Common myeloid progenitor, CD34-positive (primary cell): ENCODE measurements at regions not wholly inside any gene's neighbourhood (a gene's known extent, or its start where the extent isn't known, plus 50 kb on each side); places are given as distances from the start of the nearest gene placed in this dataset.

ENCODE experiments used
- CTCF ChIA-PET: fragments of 350-600 bp; sonication (Branson Sonifier 250); formaldehyde crosslinking; loops from one replicate; lab custom pipeline; 2021; ENCODE audit warnings: antibody characterized with exemption; lab: Charles Lee
- POLR2A ChIA-PET: fragments of 350-600 bp; sonication (Branson Sonifier 250); formaldehyde crosslinking; loops from one replicate; lab custom pipeline; 2021; ENCODE audit warnings: antibody characterized with exemption; lab: Charles Lee
- DNase-seq, 3 donors: peaks; one replicate each; pipeline versions ENCODE4 v3.0.0 to v3.0.0-alpha.2; 2013
- H3K27ac ChIP-seq, 2 experiments: 1 replicate in 1 of 2; 2 replicates in 1 of 2; pipeline ENCODE4 v1.7.0; 2013; ENCODE audit warnings: inconsistent platforms in 2 of 2, low read length in 2 of 2, mild to moderate bottlenecking in 2 of 2, low read depth in 1 of 2, moderate library complexity in 1 of 2; ENCODE audit not compliant: severe bottlenecking in 2 of 2, insufficient read depth in 1 of 2, poor library complexity in 1 of 2
- H3K27me3 ChIP-seq, 5 experiments: replicated peaks in 2 of 5; 1 replicate in 3 of 5; 2 replicates in 2 of 5; pipeline versions ENCODE4 v1.6.1 to v1.7.0; 2013; ENCODE audit warnings: low read length in 4 of 5, mild to moderate bottlenecking in 2 of 5, moderate library complexity in 2 of 5, inconsistent platforms in 1 of 5; ENCODE audit not compliant: insufficient read depth in 5 of 5, control insufficient read depth in 4 of 5
- H3K36me3 ChIP-seq, 4 experiments: 1 replicate in 2 of 4; 2 replicates in 2 of 4; pipeline versions ENCODE4 v1.6.1 to v1.7.0; 2013; ENCODE audit warnings: low read length in 3 of 4, control low read depth in 1 of 4, mild to moderate bottlenecking in 1 of 4; ENCODE audit not compliant: control insufficient read depth in 4 of 4, insufficient read depth in 4 of 4
- H3K4me1 ChIP-seq, 4 experiments: 1 replicate in 3 of 4; 2 replicates in 1 of 4; pipeline versions ENCODE4 v1.6.1 to v1.7.1; 2013; ENCODE audit warnings: low read length in 3 of 4, mild to moderate bottlenecking in 3 of 4, control low read depth in 1 of 4, inconsistent platforms in 1 of 4, moderate library complexity in 1 of 4; ENCODE audit not compliant: control insufficient read depth in 4 of 4, insufficient read depth in 4 of 4; ENCODE audit errors: control extremely low read depth in 1 of 4
- H3K4me3 ChIP-seq, 7 experiments: 1 replicate in 4 of 7; 2 replicates in 3 of 7; pipeline versions ENCODE4 v1.5.1 to v1.7.0; 2013; ENCODE audit warnings: mild to moderate bottlenecking in 7 of 7, low read length in 6 of 7, moderate library complexity in 6 of 7, inconsistent platforms in 2 of 7, low read depth in 2 of 7, control low read depth in 1 of 7; ENCODE audit not compliant: insufficient read depth in 4 of 7, control insufficient read depth in 1 of 7; ENCODE audit errors: extremely low read depth in 1 of 7
- H3K9me3 ChIP-seq, 5 experiments: 1 replicate in 4 of 5; 2 replicates in 1 of 5; pipeline versions ENCODE4 v1.6.1 to v1.7.1; 2013; ENCODE audit warnings: low read length in 4 of 5, mild to moderate bottlenecking in 2 of 5, inconsistent platforms in 1 of 5, low read depth in 1 of 5, moderate library complexity in 1 of 5; ENCODE audit not compliant: control insufficient read depth in 4 of 5, insufficient read depth in 2 of 5; ENCODE audit errors: control extremely low read depth in 1 of 5
- WGBS: methylation state at CpG from one replicate; pipeline ENCODE4 v1.1.5; 2013; ENCODE audit not compliant: insufficient coverage; 5-methylcytosine and 5-hydroxymethylcytosine counted together

GRCh38 chr3:26964313-26964712 is 341.7 kb downstream of the LRRC3B start:
- Histone ChIP-seq H3K4me3 (no peak overlapping the region), H3K9me3 (peaks cover 0 to 4% (median 0%) of the 10 kb centered on the region in 5 experiments), H3K36me3 (no peaks in the 10 kb centered on the region), H3K27ac (no peak overlapping the region), H3K27me3 (peaks cover 0 to 1% (median 0%) of the 10 kb centered on the region in 5 experiments), H3K4me1 (no peaks in the 10 kb centered on the region)
- ChIA-PET POLR2A (no interaction called here), CTCF (no interaction called here)
- no peak for DNase-seq

DNA sequence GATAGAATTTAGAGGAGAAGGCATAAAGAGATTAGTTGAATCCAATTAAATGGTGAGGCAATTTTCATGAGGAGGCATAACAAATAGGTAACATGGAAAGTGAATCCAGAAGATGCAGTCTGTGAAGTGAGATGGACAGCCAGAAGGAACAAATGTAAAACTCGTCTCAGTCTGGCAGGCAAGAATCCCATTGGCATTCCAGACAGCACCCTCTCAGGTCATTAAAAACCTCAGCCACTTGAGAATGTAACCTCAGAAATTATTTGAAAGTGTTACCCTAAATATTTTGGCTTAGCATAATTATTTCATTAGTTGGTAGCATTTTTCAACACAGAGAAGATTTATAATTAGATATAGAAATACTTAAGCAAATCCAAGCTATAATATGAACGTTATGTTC is 342.3 kb downstream of the LRRC3B start:
- ChIA-PET POLR2A (no interaction called here), CTCF (no interaction called here)
- no peak overlapping the region for H3K27ac ChIP-seq
- H3K4me3 ChIP-seq = no peak overlapping the region
- H3K27me3 ChIP-seq = peaks cover 0 to 1% (median 0%) of the 10 kb centered on the region in 5 experiments
- H3K36me3 ChIP-seq = no peaks in the 10 kb centered on the region
- WGBS = no CpG with 5 or more reads among the region's 2 CpGs
- DNase-seq = no peak
- no peaks in the 10 kb centered on the region for H3K4me1 ChIP-seq
- H3K9me3 ChIP-seq = peaks cover 0 to 4% (median 0%) of the 10 kb centered on the region in 5 experiments

- H3K9me3 ChIP-seq = peaks cover 0 to 4% (median 0%) of the 10 kb centered on the region in 5 experiments
- H3K36me3 ChIP-seq = no peaks in the 10 kb centered on the region
- ChIA-PET POLR2A (no interaction called here), CTCF (no interaction called here)
- no CpG with 5 or more reads among the region's 1 CpG for WGBS
- H3K27ac ChIP-seq = no peak overlapping the region
- no peak overlapping the region for H3K4me3 ChIP-seq
- H3K4me1 ChIP-seq = no peaks in the 10 kb centered on the region
- no peak for DNase-seq
- peaks cover 0 to 1% (median 0%) of the 10 kb centered on the region in 5 experiments for H3K27me3 ChIP-seq
Observed at GRCh38 chr3:26967501-26967900, 344.9 kb downstream of the LRRC3B start.

DNA sequence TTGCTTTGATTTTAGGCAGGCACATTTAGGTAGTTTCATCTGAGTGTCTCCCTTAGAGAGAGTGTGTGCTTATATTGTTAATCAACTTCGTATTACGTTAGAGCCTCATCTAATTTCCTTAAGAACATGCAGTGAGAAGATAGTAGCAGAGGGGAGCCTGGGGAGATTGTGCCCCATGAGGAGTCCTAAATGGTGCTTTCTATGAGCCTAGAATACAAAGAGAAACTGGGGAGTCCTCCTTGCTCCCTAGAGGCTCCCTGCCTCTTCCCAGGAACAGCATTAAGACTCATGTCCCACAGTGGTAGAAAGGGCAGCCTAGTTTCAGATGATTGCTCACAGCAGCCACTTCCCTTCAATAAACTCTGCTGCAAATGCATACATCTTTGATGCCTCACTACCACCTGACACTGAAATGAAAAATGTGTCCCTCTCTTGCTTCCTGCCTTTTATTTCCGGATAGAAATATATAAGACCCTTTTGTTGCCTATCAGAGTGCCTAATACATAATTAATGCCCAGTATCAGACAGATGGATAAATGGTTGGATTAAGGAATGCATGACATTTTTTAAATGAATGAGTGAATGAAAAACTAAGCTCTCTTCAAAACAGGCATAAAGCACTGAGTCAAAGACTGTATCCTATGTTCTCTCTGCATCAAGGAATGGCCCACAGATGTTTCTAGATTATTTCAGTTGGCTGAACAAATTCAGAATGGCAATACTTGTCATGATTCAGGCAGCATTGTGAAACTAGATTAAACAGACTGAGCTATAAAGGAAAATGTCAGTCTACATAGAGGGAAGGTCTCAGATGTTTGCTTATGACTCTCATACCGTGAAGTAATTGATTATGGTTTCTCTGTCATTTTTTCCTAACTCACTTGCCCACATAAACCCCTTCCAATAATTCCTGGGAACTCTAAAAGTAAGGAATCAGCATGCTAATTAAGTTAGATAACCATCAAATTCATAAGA is 362.1 kb downstream of the LRRC3B start:
- ChIA-PET CTCF (no interaction called here), POLR2A (no interaction called here)
- H3K4me1 ChIP-seq = no peaks in the 10 kb centered on the region
- no peak overlapping the region for H3K27ac ChIP-seq
- peaks cover 0 to 13% (median 0%) of the 10 kb centered on the region in 5 experiments for H3K27me3 ChIP-seq
- no peak overlapping the region for H3K4me3 ChIP-seq
- H3K36me3 ChIP-seq = no peaks in the 10 kb centered on the region
- no peak for DNase-seq
- H3K9me3 ChIP-seq = no peaks in the 10 kb centered on the region
- WGBS = 80% methylated on average over 3 of the region's 4 CpGs

DNA sequence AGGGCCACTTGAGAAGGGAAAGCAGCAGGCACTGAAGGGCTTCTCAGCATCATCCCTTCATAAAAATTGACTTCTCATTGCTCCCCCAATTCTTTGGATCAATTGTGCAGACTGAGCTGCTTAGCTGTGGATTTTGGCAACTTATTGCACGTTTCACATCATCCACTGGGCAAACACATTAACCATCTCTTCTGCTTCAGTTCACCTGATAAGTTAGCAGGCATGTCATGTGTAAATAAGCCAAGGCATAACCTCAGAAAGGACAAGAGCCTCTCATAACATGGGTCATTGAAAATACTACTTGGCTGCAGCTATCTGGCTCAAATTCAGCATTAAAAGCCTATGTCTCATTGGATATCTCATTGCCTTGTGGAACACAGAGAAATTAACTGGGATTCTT is 366.5 kb downstream of the LRRC3B start:
- H3K36me3 ChIP-seq = no peaks in the 10 kb centered on the region
- no peak overlapping the region for H3K27ac ChIP-seq
- WGBS = no CpG with 5 or more reads among the region's 1 CpG
- DNase-seq = no peak
- ChIA-PET CTCF (no interaction called here), POLR2A (no interaction called here)
- H3K4me3 ChIP-seq = no peak overlapping the region
- no peaks in the 10 kb centered on the region for H3K9me3 ChIP-seq
- H3K4me1 ChIP-seq = no peaks in the 10 kb centered on the region
- H3K27me3 ChIP-seq = peaks cover 0 to 6% (median 0%) of the 10 kb centered on the region in 5 experiments

- no peak overlapping the region for H3K4me3 ChIP-seq
- DNase-seq = no peak
- no peaks in the 10 kb centered on the region for H3K27me3 ChIP-seq
- WGBS = 100% methylated on average over 1 of the region's 1 CpG
- no peaks in the 10 kb centered on the region for H3K36me3 ChIP-seq
- H3K27ac ChIP-seq = no peak overlapping the region
- POLR2A ChIA-PET = no interaction called here
- CTCF ChIA-PET = no interaction called here
- no peaks in the 10 kb centered on the region for H3K4me1 ChIP-seq
- no peaks in the 10 kb centered on the region for H3K9me3 ChIP-seq
Observed at GRCh38 chr3:26997226-26997625, 372.0 kb downstream of the NEK10 start.

GRCh38 chr3:27010834-27011233 is 358.3 kb downstream of the NEK10 start:
- WGBS = 100% methylated on average over 1 of the region's 1 CpG
- ChIA-PET POLR2A (no interaction called here), CTCF (no interaction called here)

More at GRCh38 chr3:27010834-27011233, 358.3 kb downstream of the NEK10 start:
- Histone ChIP-seq H3K27ac (no peak overlapping the region), H3K4me1 (no peaks in the 10 kb centered on the region), H3K27me3 (no peaks in the 10 kb centered on the region), H3K4me3 (no peak overlapping the region), H3K9me3 (no peaks in the 10 kb centered on the region), H3K36me3 (no peaks in the 10 kb centered on the region)
- DNase-seq = no peak
